IPS DF 6.9 (cell line): ENCODE measurements at regions not wholly inside any gene's neighbourhood (a gene's known extent, or its start where the extent isn't known, plus 50 kb on each side); places are given as distances from the start of the nearest gene placed in this dataset.
"Not testable (repeated sequence)": the region's sequence is repeated elsewhere in the genome, so short reads cannot be mapped to it uniquely, and the experiment has no call there.

ENCODE experiments used
- DNase-seq: peaks from one replicate; pipeline ENCODE4 v3.0.0-alpha.2; 2013; ENCODE audit warnings: low read depth, low spot score
- H3K27ac ChIP-seq: one replicate; pipeline ENCODE4 v1.5.1; 2013; ENCODE audit warnings: low read length, control low read depth
- H3K27me3 ChIP-seq: 2 replicates; pipeline ENCODE4 v1.6.1; 2013; ENCODE audit warnings: mild to moderate bottlenecking, low read length; ENCODE audit not compliant: control insufficient read depth, insufficient read depth
- H3K36me3 ChIP-seq: 2 replicates; pipeline ENCODE4 v1.6.1; 2013; ENCODE audit warnings: low read length; ENCODE audit not compliant: control insufficient read depth, insufficient read depth
- H3K4me1 ChIP-seq: 2 replicates; pipeline ENCODE4 v1.6.1; 2013; ENCODE audit warnings: low read length; ENCODE audit not compliant: control insufficient read depth, insufficient read depth
- H3K4me3 ChIP-seq: 2 replicates; pipeline ENCODE4 v1.5.1; 2013; ENCODE audit warnings: mild to moderate bottlenecking, low read length
- H3K9me3 ChIP-seq: 2 replicates; pipeline ENCODE4 v1.6.1; 2013; ENCODE audit warnings: low read length, inconsistent platforms; ENCODE audit not compliant: control insufficient read depth, insufficient read depth
- WGBS: extraction: QIAGEN DNeasy Blood & Tissue Kit; methylation state at CpG from one replicate; pipeline ENCODE4 v1.1.7; 2013; ENCODE audit warnings: mixed read lengths, missing lambda C conversion rate; ENCODE audit not compliant: insufficient read length, insufficient coverage; 5-methylcytosine and 5-hydroxymethylcytosine counted together

DNA sequence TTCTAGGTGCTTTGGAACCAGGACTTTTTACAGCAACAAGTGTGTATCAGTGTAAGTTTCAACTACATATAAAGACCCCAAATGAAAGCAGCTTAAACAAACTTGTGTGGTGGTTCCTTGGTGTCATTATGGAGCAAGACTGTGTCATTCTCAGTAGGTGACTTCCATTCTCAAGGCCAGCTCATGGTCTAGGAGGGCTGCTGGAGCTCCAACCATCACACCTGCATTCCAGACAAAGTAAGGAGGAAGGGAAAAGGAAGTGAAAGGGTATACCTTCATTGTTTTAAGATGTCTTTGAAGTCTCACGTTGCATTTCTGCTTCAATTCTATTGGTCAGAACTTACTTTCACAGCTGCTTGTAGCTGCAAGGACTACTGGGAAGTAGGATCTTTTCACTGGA, 188.6 kb downstream of the C1orf94 start:
- Histone ChIP-seq H3K4me1 (no peaks in the 10 kb centered on the region), H3K27ac (no peak overlapping the region), H3K27me3 (no peaks in the 10 kb centered on the region; the same call in 1 of the 2 replicates), H3K36me3 (no peaks in the 10 kb centered on the region), H3K9me3 (no peaks in the 10 kb centered on the region), H3K4me3 (no peak overlapping the region)
- WGBS, result no CpG with 5 or more reads among the region's 1 CpG
- DNase-seq, result no peak

- Histone ChIP-seq H3K9me3 (no peaks in the 10 kb centered on the region), H3K4me3 (no peak overlapping the region), H3K27ac (no peak overlapping the region), H3K4me1 (no peaks in the 10 kb centered on the region; the same call in 1 of the 2 replicates), H3K36me3 (no peaks in the 10 kb centered on the region), H3K27me3 (no peaks in the 10 kb centered on the region; the same call in 1 of the 2 replicates)
- no peak for DNase-seq
- no CpG with 5 or more reads among the region's 3 CpGs for WGBS
Observed at GRCh38 chr1:34366875-34367624, 190.3 kb downstream of the C1orf94 start.

GRCh38 chr1:34367954-34368353, 191.2 kb downstream of the C1orf94 start:
- DNase-seq, result no peak
- Histone ChIP-seq H3K9me3 (no peaks in the 10 kb centered on the region), H3K4me3 (no peak overlapping the region), H3K27me3 (no peaks in the 10 kb centered on the region), H3K4me1 (no peaks in the 10 kb centered on the region; the same call in 1 of the 2 replicates), H3K27ac (no peak overlapping the region), H3K36me3 (no peaks in the 10 kb centered on the region)
- WGBS, result no CpG with 5 or more reads among the region's 6 CpGs

DNA sequence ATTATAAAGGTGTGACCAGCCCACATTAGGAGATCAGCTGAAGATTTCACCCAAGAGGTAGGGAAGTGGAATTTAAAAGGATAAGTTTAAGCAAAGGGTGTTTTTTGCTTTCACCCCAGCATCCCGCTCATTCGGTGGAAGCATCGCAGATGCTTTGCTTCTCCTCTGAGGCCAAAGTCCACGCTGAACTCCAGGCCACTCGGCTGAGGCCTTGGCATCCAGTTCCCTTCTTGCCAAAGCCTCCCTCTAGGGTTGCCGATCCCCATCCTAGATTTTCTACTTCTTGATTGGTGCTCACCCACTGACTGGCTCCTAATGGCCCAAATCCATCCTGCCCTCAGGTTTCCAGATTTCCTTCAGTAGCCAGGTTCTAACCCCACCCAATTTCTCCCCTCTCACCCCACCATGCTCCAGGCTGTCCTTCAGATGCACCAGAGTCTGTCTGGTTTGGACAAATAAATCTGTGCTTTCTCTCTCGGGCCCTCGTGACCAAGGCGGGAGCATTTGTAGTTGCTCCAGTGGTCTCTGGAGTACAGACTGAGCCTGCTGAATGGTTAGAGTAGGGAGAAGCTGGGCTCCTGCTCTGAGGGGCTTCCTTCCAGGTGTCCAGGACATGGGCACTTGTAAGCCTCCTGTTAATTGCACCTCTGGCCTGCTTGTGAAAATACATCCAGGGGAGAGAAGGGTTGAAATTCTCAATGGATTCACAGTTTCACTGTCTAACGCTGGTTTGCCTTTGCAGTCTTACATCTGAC, 193.2 kb downstream of the C1orf94 start:
- H3K9me3 ChIP-seq, result no peaks in the 10 kb centered on the region
- WGBS, result no CpG with 5 or more reads among the region's 10 CpGs
- H3K4me3 ChIP-seq, result no peak overlapping the region
- DNase-seq, result no peak
- no peaks in the 10 kb centered on the region; the same call in 1 of the 2 replicates for H3K4me1 ChIP-seq
- no peaks in the 10 kb centered on the region for H3K36me3 ChIP-seq
- no peak overlapping the region for H3K27ac ChIP-seq
- H3K27me3 ChIP-seq, result no peaks in the 10 kb centered on the region

DNA sequence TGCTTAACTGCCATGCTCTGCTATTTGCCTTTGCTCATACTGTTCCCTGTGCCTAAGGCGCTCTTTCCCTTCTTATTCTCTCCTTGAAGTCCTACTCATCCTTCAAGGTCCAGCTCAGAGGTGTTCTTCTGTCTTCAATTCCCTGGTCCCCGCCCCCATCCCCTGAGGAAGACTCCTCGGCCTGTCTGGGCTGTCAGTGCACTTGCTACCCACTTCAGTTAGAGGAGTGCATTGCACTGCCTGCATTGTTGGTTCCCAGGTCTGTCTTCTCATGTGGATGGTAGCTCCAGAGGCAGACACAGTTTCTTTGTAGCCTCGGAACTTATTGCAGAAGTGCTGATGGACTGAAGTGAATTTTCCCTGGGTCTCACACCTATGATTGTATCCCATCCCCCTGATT, 194.0 kb downstream of the C1orf94 start:
- no CpG with 5 or more reads among the region's 4 CpGs for WGBS
- Histone ChIP-seq H3K27ac (no peak overlapping the region), H3K36me3 (no peaks in the 10 kb centered on the region), H3K9me3 (no peaks in the 10 kb centered on the region), H3K4me3 (no peak overlapping the region), H3K27me3 (no peaks in the 10 kb centered on the region), H3K4me1 (no peaks in the 10 kb centered on the region; the same call in 1 of the 2 replicates)
- no peak for DNase-seq

- not testable (repeated sequence) for H3K4me1 ChIP-seq, H3K27me3 ChIP-seq, H3K4me3 ChIP-seq, DNase-seq, H3K9me3 ChIP-seq, H3K36me3 ChIP-seq, H3K27ac ChIP-seq
- WGBS, result no CpG with 5 or more reads among the region's 5 CpGs
Observed at GRCh38 chr1:34371179-34371578, 194.5 kb downstream of the C1orf94 start.

DNA sequence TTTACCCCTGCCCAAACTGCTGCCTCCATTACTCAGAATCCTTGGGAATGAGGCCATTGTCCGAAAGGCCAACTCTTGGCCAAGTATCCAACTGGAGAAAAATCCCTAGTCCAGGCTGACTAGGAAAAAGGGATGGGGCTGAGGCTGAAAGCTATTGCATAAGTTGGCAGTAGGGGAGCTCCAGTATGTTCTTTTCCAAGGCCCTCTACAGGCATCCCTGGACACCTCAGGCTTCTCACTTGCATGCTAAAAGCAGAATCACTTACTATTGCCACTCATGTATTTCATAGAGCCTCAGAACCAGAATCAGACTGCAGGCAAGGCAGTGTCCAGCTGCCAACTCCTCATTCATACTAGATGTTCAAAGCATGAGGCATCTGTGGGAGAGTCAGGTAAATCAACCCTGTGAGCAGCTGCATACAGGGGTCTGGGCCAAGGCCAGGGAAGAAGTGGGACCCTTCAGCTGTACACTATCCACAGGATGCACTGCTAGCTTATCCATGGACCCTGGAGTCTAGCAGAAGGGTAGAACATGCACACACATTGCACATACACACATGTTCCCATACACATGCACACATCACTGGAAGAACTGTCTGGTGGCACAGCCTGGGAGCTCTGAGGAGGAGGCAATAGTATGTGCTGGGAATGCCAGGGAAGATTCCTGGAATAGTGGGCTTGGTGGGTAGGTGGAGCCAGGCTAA, 195.3 kb downstream of the C1orf94 start:
- Histone ChIP-seq H3K9me3 (no peaks in the 10 kb centered on the region), H3K27ac (no peak overlapping the region), H3K4me1 (no peaks in the 10 kb centered on the region; the same call in 1 of the 2 replicates), H3K4me3 (no peak overlapping the region), H3K36me3 (no peaks in the 10 kb centered on the region), H3K27me3 (no peaks in the 10 kb centered on the region)
- DNase-seq, result no peak
- WGBS, result no CpG with 5 or more reads among the region's 1 CpG

DNA sequence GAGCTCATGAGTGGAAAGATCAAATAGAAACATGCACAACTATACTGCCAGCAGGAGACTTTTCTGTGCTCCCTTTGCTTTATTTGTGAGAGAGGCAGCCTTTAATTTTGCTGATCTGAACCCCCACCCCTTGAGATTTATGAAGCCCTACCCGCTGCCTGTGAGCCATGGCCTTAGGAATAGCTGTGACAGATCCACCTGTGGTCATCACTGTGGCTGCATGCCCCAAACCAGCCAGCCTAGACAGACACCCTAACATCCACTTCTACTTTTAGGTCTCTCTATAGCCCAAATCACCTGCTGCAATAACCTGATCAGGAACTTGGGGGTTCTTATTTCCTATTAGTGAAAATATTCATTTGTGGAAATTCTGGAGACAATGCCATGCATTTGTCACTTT, 196.2 kb downstream of the C1orf94 start:
- no peak overlapping the region for H3K4me3 ChIP-seq
- no peaks in the 10 kb centered on the region for H3K27me3 ChIP-seq
- H3K4me1 ChIP-seq, result no peaks in the 10 kb centered on the region; the same call in 1 of the 2 replicates
- no CpG with 5 or more reads among the region's 1 CpG for WGBS
- H3K27ac ChIP-seq, result no peak overlapping the region
- H3K36me3 ChIP-seq, result no peaks in the 10 kb centered on the region
- no peaks in the 10 kb centered on the region for H3K9me3 ChIP-seq
- no peak for DNase-seq

GRCh38 chr1:34373912-34374311, 197.2 kb downstream of the C1orf94 start:
- no peaks in the 10 kb centered on the region for H3K9me3 ChIP-seq
- H3K4me3 ChIP-seq, result no peak overlapping the region
- no peak for DNase-seq
- no peaks in the 10 kb centered on the region; the same call in 1 of the 2 replicates for H3K4me1 ChIP-seq
- no peak overlapping the region for H3K27ac ChIP-seq
- H3K27me3 ChIP-seq, result no peaks in the 10 kb centered on the region
- H3K36me3 ChIP-seq, result no peaks in the 10 kb centered on the region

- Histone ChIP-seq H3K27me3 (no peaks in the 10 kb centered on the region), H3K9me3 (no peaks in the 10 kb centered on the region), H3K4me3 (no peak overlapping the region), H3K36me3 (no peaks in the 10 kb centered on the region), H3K4me1 (no peaks in the 10 kb centered on the region; the same call in 1 of the 2 replicates), H3K27ac (no peak overlapping the region)
- no peak for DNase-seq
- no CpG with 5 or more reads among the region's 2 CpGs for WGBS
Observed at GRCh38 chr1:34376531-34376930, 199.8 kb downstream of the C1orf94 start.
